ENCODE measurements at regions not wholly inside any gene's neighbourhood (a gene's known extent, or its start where the extent isn't known, plus 50 kb on each side); places are given as distances from the start of the nearest gene placed in this dataset.

DNA sequence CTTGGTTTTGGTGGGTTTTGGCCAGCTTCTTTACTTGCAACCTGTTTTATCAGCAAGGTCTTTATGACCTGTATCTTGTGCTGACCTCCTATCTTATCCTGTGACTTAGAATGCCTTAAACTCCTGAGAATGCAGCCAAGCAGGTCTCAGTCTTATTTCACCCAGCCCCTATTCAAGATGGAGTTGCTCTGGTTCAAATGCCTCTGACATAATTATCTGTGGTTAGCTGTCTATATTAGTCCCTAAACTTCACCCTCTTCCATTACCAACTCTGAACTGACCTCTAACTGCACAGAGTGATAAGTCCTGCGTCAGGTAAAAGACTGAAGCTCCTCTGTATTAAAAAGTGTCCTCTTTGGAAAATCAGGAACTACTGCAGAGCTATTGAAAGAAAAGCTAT, 61.9 kb upstream of the CD96 start:
- TF ChIP-seq CTCF (conservative IDR thresholded peaks at IDR 0.05; ENCODE audit: low read length) (no peak), EZH2phosphoT487 (IDR thresholded peaks at IDR 0.05; ENCODE audit: borderline replicate concordance) (no peak)

Measured in Loucy (cell line).